NCI-H526 (cell line): ENCODE measurements at regions not wholly inside any gene's neighbourhood (a gene's known extent, or its start where the extent isn't known, plus 50 kb on each side); places are given as distances from the start of the nearest gene placed in this dataset.

Experiments used
- DNase-seq, 2 experiments: peaks; one replicate each; lab custom pipeline; 2025; lab: John Stamatoyannopoulos, UW

DNA sequence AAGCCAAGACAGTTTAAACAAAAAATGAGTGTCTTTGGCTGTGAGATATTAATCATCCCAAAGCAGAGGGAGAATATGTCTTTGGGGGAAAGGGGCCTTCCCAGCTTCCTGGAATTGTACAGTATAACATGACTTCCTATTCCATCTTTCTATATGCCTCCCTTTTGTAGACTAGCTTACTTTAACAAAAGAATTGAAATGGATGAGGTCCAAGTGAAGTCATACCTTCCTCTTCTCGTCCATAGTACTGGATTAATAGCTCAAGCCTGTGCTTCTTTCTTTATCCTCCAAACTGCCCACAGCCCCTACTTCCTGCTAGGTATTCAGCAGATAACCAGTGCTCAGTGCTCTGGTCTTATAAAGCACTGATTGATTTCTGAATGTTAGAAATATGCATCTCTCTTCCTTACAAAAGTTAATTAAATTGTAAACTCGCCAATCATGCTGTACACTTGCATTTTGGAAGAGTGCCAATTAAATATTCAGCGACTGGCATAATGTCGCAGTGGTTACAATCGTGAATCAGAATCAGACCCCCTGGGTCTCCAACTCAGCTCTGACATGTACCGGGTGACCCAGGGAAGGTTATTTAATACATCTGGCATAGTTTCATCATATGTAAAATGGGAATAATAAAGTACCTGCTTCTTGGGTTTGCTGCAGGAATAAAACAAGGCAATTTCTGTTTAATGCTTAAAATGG lies 325.1 kb downstream of the RND3 start:
- no peak for DNase-seq

DNA sequence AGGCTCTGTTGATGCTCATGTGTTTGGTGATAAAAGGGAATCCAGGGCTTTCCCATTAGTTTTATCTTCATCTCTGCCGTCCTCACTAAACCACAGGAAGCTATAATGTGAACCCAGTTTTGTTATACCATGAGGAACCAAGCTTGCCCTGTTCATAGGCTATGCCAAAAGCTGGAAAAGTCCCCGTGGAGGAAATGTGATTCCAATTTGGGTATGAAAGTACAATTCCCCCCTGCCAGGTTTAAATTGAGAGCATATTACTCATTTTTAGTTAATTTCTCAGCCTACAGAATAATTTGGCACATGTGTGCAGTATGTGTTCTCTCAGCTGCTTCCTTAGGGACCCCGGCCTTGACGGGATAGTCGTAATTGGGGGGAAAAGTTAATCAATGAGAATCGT lies 327.4 kb downstream of the RND3 start:
- no peak for DNase-seq

DNA sequence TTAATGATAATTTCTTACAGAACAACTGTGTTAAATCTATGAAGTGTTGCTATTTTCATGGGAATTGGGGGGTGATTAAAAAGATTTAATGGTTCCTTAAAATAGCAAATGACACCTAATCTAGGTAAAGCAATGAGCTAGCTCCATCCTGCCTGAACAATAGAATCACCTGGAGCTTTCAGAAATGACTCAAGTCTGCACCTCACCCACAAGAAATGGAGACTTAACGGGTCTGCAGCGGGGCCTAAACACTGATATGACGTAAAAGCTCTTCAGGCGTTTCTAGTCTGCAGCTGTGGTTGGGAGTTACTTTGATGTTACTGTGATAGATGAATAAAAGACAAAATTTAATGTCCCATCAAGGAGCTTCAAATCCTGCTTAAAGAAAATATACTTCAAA lies 328.2 kb downstream of the RND3 start:
- no peak for DNase-seq

- no peak for DNase-seq
Observed at GRCh38 chr2:150156876-150157275, 330.6 kb downstream of the RND3 start.

DNA sequence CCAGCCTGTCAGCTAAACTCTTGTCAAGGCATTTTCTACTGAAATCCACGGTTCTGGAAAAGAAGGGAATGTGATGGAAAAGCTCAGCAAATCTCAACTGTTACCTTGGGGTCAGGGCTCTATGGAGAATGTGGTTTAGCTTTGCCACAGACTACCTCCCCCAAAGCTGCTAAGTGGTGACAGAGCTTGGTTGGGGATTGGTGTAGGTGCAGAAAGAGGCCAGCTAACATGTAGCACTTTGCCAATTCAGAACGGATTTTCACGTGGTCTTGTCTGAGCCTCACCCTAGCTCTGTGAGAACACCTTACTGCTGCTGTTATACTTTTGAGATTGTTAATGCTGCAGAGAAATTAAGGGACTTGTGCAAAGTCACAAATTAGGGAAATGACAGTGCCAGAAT lies 331.1 kb downstream of the RND3 start:
- no peak for DNase-seq

- no peak for DNase-seq
Observed at GRCh38 chr2:150154308-150154797, 333.1 kb downstream of the RND3 start.

DNA sequence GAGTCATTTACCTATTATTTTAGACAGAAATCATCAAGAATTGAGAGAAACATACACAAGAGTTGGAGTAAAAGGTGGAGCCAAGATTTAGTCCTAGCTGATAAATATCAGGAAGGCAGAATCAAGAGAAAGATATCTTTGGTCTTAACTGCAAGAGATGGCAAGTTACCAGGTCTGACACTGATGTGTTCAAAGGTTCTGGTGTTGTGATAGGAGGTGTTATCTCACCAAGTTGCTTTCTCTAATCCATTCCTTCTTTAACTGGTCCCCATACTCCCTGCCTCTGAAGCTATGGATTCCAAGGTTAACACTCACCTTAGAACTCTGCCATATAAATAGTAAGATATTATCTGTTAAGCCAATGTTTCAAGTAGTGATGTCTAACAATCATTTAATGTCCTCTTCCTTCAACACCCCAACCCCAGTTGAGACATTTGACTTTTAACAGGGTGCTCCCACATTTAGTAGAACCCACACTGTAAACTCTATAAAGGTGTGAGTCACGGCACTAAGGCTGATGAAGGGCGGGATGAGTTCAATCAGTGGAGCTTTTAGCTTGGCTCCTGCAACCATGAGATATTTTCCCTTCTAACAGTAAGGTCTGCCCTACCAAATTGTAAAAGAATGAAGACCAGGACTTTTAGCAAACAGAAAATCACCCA lies 333.7 kb downstream of the RND3 start:
- no peak for DNase-seq

DNA sequence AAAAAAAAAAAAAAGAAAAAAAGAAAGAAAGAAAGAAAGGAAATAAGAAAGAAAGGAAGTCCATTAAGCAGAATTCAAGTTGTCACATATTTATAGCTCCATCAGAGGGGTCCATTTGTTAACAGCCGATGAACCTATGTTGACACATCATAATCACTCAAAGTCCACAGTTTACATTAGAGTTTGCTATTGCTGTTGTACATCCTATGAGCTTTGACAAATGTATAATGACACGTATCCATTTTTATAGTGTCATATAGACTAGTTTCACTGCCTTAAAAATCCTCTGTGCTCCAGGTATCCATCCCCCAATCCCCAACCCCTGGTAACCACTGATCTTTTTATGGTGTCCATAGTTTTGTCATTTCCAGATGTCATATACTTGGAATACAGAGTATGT lies 335.2 kb downstream of the RND3 start:
- no peak for DNase-seq

- DNase-seq = no peak
Observed at GRCh38 chr2:150150144-150150543, 337.3 kb downstream of the RND3 start.

GRCh38 chr2:150147889-150148683 lies 339.4 kb downstream of the RND3 start:
- DNase-seq = no peak

DNA sequence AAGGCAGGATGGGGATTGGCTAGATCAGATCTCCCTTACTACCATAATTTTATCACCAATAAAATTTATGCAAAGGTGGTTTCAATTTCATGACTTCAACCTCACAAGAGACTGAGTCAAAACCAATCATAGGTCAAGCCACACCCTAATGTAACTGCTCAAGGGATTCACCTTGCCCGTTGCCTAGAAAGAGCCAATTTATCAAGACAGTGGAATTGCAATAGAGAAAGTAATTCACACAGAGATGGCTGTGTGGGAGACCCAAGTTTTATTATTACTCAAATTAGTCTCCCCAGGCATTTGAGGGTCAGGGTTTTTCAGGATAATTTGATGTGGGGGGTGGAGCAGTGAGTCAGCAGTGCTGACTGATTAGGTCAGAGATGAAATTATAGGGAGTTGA lies 340.6 kb downstream of the RND3 start:
- no peak for DNase-seq

- no peak for DNase-seq
Observed at GRCh38 chr2:150145299-150145692, 342.2 kb downstream of the RND3 start.

DNA sequence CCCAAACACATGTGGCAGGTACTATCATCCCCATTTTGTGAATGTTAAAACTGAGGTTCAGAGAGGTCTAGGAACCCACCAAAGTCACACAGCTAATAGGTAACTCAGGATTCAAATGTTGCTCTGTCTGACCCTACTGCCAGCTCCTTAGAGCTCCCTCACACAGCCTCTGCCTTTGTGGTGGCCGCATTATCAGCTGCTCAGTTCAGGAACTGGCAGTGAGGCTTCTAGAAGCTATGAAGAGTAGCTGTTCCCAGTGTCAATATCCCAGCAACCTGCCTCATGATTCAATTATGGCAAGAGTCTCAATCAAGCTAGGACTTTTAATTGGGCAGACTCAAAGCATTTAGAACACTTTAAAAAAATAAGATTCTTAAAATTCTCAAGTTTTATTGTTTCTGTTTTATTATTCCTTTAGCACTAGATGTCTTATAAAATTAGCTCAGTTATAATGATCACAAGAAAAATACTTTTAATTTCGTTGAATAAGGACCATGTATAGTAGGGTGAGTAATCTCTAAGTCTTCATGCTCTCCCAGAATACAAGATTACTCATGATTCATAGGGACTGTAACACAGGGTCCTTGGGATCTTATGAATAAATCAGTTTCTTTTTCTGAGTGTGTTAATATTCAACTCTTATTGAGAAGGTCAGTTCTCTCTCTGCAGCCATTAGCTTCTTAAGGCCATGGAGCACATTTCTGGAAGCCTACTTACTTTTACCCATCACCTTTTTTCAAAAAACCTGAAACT lies 342.7 kb downstream of the RND3 start:
- no peak for DNase-seq

DNA sequence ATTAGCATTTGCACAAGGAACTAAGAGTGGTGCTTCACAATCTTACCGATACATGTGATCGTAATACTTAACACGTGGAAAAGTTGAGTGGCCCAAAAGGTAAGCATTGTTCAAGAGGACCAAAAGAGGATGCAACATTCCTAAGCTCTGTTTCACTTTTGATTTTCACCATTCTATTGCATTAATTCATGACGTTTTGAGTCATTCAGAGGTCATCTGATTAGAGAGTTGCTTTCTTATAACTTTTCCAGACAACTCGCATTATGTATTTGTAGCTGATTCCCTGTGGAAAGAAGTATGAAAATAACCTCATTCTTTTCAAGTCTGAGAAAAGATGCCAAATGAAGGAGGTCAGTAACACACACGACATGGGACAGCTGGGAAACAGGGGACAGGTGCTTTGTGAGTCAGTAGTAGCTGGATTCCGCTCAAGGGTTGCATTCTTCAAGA lies 344.4 kb downstream of the RND3 start:
- no peak for DNase-seq

GRCh38 chr2:150142561-150142960 lies 344.9 kb downstream of the RND3 start:
- no peak for DNase-seq

- DNase-seq = peak; percentile 37 to 67
Observed at GRCh38 chr2:150141226-150142001, 346.1 kb downstream of the RND3 start.

DNA sequence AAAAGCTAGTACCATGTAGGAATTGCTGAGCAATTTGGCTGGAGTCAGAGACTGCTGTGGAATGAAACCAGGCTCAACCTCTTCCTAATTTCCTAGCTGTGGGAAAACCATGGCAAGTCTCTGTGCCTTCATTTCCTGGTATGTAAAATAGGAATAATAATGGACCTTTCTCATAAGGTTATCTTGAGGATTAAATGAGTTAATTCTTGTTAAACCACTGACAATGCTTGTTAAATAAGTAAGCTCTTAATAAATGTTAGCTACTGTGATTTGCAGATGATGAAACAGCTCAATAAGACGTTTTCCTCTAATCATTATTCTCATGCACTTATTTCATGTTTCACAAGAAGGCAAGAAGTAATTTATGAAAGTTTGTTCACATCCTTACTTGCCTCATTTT lies 346.7 kb downstream of the RND3 start:
- DNase-seq = no peak

DNA sequence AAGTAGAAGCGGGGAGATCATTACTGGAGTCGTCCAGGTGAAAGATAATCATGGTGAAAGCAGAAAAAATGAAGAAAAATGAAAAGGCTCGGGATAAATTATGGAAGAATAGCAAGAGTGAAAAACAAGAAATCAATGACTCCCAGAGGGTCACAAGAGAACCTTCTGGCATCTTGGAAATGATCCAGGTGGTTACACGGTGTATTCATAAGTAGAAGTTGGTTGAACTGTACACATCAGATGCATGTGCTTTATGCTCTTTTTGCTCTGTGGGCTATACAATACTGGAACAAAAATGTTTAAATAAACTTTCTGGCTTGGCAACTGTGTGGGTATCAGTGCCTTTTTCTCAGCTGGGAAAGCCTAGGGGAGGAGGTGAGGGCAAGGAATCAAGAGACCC lies 348.9 kb downstream of the RND3 start:
- no peak for DNase-seq

GRCh38 chr2:150137338-150138069 lies 350.0 kb downstream of the RND3 start:
- DNase-seq = no peak

GRCh38 chr2:150136893-150137292 lies 350.6 kb downstream of the RND3 start:
- no peak for DNase-seq

DNA sequence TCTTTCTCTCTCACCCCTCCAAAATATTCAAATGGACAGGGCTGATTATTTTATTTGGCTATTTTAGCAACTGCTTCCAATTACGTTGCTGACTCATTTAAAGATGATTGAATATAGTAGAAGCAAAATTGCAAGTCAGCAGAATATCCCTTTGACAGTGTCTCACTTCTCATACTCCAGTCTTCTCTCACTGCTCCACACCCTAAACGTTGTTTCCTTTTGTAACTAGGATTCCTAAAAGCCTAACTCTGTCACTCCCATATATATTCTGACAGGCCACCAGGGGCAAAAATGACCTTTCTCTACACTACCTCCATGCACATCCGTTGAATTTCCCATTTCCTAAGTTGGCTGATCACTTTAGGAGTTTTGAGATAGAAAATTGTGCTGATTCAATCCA lies 351.1 kb downstream of the RND3 start:
- DNase-seq = no peak
